ENCODE measurements at regions not wholly inside any gene's neighbourhood (a gene's known extent, or its start where the extent isn't known, plus 50 kb on each side); places are given as distances from the start of the nearest gene placed in this dataset.
A peak's percentile ranks its signal among the peaks of the same experiment; 100 is the strongest.

DNA sequence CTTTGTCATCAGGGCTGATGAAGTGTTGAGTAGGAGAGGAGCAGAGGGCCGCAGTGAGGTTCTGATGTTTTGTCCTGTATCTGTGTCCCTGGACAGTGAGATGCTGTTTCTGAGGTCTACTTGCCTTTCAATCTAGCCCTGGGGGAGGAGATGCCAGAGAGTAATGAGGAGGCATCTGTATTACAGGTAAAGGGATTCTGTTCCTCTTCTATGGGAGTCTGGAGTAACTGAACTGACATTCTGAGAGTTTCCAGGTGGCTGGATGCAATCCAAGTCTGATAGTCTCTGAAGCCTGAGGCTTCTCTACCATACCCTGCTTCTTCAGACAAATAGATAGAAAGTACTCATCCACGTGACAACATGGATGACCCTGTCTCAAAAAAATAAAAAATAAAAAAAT, 60.9 kb downstream of the IL12A start (continued):
- TF ChIP-seq GLIS3 (CRISPR knock-in tag; IDR thresholded peaks at IDR 0.05) (no peak), ESRRG (CRISPR knock-in tag; IDR thresholded peaks at IDR 0.05) (no peak), TOX (CRISPR knock-in tag; IDR thresholded peaks at IDR 0.05; ENCODE audit: borderline replicate concordance) (no peak), RARB (CRISPR knock-in tag; IDR thresholded peaks at IDR 0.05) (no peak), ISL1 (CRISPR knock-in tag; IDR thresholded peaks at IDR 0.05) (0 out of 2 replicates have a peak, but pooled peaks have one; percentile 8), ZC3H10 (CRISPR knock-in tag; IDR thresholded peaks at IDR 0.05) (no peak), PPARA (CRISPR knock-in tag; IDR thresholded peaks at IDR 0.05; ENCODE audit: borderline replicate concordance) (no peak), CSDC2 (CRISPR knock-in tag; IDR thresholded peaks at IDR 0.05) (no peak), ZNF565 (CRISPR knock-in tag; conservative IDR thresholded peaks at IDR 0.05; ENCODE audit: low read depth) (no peak), ZFP30 (CRISPR knock-in tag; IDR thresholded peaks at IDR 0.05) (no peak), ZNF70 (CRISPR knock-in tag; IDR thresholded peaks at IDR 0.05) (no peak)
- TF ChIP-seq, protein P1, sequence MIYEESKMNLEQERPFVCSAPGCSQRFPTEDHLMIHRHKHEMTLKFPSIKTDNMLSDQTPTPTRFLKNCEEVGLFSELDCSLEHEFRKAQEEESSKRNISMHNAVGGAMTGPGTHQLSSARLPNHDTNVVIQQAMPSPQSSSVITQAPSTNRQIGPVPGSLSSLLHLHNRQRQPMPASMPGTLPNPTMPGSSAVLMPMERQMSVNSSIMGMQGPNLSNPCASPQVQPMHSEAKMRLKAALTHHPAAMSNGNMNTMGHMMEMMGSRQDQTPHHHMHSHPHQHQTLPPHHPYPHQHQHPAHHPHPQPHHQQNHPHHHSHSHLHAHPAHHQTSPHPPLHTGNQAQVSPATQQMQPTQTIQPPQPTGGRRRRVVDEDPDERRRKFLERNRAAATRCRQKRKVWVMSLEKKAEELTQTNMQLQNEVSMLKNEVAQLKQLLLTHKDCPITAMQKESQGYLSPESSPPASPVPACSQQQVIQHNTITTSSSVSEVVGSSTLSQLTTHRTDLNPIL (CRISPR knock-in tag; IDR thresholded peaks at IDR 0.05; ENCODE audit: low read depth) = no peak
- TF ChIP-seq, protein P2, sequence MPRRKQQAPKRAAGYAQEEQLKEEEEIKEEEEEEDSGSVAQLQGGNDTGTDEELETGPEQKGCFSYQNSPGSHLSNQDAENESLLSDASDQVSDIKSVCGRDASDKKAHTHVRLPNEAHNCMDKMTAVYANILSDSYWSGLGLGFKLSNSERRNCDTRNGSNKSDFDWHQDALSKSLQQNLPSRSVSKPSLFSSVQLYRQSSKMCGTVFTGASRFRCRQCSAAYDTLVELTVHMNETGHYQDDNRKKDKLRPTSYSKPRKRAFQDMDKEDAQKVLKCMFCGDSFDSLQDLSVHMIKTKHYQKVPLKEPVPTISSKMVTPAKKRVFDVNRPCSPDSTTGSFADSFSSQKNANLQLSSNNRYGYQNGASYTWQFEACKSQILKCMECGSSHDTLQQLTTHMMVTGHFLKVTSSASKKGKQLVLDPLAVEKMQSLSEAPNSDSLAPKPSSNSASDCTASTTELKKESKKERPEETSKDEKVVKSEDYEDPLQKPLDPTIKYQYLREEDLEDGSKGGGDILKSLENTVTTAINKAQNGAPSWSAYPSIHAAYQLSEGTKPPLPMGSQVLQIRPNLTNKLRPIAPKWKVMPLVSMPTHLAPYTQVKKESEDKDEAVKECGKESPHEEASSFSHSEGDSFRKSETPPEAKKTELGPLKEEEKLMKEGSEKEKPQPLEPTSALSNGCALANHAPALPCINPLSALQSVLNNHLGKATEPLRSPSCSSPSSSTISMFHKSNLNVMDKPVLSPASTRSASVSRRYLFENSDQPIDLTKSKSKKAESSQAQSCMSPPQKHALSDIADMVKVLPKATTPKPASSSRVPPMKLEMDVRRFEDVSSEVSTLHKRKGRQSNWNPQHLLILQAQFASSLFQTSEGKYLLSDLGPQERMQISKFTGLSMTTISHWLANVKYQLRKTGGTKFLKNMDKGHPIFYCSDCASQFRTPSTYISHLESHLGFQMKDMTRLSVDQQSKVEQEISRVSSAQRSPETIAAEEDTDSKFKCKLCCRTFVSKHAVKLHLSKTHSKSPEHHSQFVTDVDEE (CRISPR knock-in tag; IDR thresholded peaks at IDR 0.05) = peak; percentile 90

DNA sequence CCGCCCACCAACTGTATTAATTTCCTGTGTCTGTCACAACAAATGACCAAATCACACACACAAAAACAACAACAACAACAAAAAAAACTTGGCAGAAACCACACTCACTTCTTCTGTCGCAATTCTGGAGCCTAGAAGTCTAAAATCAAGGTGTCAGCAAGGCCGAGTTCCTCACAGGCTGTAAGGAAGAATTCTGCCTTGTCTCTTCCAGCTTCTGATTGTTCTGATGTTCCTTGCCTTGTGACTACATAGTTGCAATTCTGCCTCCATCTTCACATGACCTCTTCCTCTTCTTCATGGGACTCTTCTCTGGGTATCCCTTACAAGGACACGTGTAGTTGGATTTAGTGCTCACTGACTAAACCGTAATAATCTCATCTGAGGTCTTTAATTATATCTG, 61.4 kb downstream of the IL12A start:
- TF ChIP-seq ZFP3 (CRISPR knock-in tag; IDR thresholded peaks at IDR 0.05) (no peak), ARNTL (CRISPR knock-in tag; IDR thresholded peaks at IDR 0.05; ENCODE audit: borderline replicate concordance, low read depth) (no peak), TCF4 (CRISPR knock-in tag; IDR thresholded peaks at IDR 0.05; ENCODE audit: borderline replicate concordance) (no peak), CSDC2 (CRISPR knock-in tag; IDR thresholded peaks at IDR 0.05) (no peak), ISL1 (CRISPR knock-in tag; IDR thresholded peaks at IDR 0.05) (no peak), ZNF565 (CRISPR knock-in tag; conservative IDR thresholded peaks at IDR 0.05; ENCODE audit: low read depth) (no peak), ZNF8 (CRISPR knock-in tag; IDR thresholded peaks at IDR 0.05) (no peak), RARB (CRISPR knock-in tag; IDR thresholded peaks at IDR 0.05) (no peak), PPARA (CRISPR knock-in tag; IDR thresholded peaks at IDR 0.05; ENCODE audit: borderline replicate concordance) (no peak), OSR1 (CRISPR knock-in tag; IDR thresholded peaks at IDR 0.05) (no peak)
- TF ChIP-seq, protein P3, sequence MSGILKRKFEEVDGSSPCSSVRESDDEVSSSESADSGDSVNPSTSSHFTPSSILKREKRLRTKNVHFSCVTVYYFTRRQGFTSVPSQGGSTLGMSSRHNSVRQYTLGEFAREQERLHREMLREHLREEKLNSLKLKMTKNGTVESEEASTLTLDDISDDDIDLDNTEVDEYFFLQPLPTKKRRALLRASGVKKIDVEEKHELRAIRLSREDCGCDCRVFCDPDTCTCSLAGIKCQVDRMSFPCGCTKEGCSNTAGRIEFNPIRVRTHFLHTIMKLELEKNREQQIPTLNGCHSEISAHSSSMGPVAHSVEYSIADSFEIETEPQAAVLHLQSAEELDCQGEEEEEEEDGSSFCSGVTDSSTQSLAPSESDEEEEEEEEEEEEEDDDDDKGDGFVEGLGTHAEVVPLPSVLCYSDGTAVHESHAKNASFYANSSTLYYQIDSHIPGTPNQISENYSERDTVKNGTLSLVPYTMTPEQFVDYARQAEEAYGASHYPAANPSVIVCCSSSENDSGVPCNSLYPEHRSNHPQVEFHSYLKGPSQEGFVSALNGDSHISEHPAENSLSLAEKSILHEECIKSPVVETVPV (CRISPR knock-in tag; IDR thresholded peaks at IDR 0.05) = no peak
- TF ChIP-seq, protein P1 (CRISPR knock-in tag; IDR thresholded peaks at IDR 0.05; ENCODE audit: low read depth) = no peak
- TF ChIP-seq, protein P4, sequence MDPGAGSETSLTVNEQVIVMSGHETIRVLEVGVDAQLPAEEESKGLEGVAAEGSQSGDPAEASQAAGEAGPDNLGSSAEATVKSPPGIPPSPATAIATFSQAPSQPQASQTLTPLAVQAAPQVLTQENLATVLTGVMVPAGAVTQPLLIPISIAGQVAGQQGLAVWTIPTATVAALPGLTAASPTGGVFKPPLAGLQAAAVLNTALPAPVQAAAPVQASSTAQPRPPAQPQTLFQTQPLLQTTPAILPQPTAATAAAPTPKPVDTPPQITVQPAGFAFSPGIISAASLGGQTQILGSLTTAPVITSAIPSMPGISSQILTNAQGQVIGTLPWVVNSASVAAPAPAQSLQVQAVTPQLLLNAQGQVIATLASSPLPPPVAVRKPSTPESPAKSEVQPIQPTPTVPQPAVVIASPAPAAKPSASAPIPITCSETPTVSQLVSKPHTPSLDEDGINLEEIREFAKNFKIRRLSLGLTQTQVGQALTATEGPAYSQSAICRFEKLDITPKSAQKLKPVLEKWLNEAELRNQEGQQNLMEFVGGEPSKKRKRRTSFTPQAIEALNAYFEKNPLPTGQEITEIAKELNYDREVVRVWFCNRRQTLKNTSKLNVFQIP (CRISPR knock-in tag; IDR thresholded peaks at IDR 0.05; ENCODE audit: borderline replicate concordance, low read depth) = no peak
- TF ChIP-seq, protein P2 (CRISPR knock-in tag; IDR thresholded peaks at IDR 0.05) = no peak
- ATAC-seq = no peak; the same call in 2 of the 3 replicates

All from SK-N-SH treated with all-trans-retinoic acid at 6 μM for 48 hours (cell line).